Stimulated activated CD8-positive, alpha-beta memory T cell treated with anti-CD3 and anti-CD28 coated beads, Interleukin-4, amount 100 ng/mL, for 48 hours (primary cell): ENCODE measurements at regions not wholly inside any gene's neighbourhood (a gene's known extent, or its start where the extent isn't known, plus 50 kb on each side); places are given as distances from the start of the nearest gene placed in this dataset.

ENCODE experiments used
- DNase-seq: peaks from one replicate; pipeline ENCODE4 v3.0.0-alpha.2; 2020

DNA sequence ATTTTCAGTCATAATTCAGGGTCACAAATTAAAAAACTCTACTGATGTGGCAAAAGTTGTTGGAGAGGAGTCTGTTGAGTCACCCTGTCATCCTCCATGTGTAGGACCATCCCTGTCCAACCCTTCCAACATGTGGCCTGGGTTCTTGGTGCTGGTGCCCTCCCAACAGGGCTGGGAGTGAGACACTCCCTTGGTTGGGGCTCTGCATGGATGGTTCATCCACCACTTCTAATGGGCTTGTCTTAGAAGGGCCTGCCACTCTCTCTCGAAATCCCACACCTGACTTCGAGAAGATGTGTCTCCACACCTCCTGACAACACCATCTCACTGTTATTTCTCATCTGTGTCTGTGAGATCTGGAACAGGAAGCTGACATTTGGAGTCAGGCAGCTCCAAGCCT is 312.2 kb upstream of the IRX4 start:
- no peak for DNase-seq

DNA sequence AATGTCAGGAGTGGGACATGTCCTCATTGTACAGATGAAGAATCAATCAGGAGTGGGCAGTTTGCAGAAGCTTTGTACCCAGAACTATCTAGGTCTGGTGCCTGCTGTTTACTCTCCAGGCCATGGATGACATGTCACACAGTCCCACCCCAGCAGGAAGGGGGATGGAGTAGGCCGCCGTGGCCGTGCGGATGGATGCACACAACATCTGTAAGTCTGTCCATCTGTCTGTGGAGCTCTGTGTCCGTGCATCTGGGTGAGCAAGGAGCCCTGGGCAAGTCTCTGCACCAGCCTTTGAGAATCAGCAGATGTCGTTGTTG is 311.5 kb upstream of the IRX4 start:
- no peak for DNase-seq

DNA sequence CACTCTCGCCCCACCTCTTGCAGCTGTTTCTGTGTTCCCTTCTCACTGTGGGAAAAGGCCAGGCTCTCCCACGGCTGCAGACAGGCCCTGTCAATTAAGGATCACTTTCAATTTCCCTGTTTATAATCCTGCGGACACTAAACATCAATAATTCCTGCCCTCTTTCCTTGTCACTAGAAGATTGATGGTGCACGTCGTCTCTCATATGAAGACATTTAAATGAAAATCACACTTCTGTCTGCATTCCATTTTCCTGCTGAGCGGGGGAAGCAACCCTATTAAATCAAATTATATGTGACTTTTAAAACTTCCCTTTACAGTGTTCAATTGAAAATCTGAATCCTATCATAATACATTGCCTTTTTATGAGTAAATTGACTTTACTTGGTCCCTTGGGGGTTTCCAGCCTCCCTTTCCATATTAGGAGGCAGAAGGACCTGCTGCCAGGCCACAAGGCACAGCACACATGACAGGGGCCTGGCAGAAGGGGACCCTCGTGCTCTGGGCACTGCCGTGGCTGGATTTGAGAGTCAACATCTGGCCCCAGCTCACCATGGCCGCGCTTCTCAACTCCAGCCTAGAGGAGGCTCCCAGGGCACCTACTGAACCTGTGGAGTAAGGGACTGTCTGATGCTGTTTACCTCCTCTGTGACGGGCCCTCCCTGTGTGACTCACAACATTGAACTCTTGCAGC is 311.0 kb upstream of the IRX4 start:
- no peak for DNase-seq

DNA sequence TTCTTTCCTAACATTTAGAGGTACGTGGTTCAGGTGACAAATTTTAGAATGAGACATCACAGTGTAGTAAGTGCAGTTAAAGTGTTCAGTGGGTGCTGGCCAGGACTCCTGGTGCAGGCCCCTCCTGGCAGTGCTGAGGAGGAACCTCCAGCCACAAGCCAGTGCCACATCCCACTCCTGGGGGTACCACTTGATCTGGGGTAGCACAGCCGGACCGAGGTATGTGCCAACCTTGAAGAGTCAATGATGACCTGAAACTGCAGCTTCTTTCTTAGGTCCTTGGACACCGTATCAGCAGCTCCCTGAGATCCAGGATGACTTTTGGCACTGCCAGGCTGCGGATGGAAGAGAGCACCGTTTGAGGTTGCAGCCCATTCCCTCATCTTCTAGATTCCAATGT is 310.4 kb upstream of the IRX4 start:
- peak; percentile 7 for DNase-seq

DNA sequence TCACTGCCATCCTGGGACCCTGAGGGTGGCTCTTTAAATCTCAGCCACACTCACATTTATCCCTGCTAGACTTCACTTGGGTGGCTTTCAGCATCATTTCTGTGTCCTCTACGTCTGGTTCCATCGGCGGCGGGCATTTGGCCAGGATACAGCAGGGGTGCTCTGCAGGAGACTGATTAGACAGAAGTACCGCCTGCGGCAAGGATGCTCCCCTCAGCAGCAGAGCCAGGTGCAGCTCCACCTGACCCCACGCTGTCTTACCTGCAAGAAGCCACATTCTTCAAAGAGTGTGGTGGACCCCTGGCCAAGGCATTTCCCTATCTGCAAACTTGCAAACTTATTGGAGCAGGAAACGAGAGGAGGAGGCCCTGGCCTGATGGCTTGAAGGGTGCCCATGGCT is 309.8 kb upstream of the IRX4 start:
- DNase-seq = no peak

DNA sequence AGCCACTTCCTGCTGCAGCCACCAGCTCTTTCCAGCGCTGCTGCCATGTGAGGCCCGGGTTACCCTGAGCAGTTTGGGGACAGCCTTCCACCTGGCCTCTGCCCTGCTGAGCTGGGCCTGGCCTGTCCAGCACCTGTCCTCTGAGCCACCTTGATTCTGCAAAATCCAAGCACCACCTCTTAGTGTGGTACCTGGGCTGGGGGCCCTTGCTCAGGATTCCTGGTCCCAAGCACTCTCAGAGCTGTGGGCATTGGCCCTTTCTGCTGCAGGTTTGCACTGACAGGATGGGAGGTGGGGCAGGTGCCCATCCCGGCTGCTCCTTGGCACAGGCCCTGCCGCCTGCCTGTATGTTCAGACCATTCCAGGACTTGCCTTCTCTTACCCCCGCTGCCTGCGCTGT is 309.2 kb upstream of the IRX4 start:
- peak; percentile 2 for DNase-seq

DNA sequence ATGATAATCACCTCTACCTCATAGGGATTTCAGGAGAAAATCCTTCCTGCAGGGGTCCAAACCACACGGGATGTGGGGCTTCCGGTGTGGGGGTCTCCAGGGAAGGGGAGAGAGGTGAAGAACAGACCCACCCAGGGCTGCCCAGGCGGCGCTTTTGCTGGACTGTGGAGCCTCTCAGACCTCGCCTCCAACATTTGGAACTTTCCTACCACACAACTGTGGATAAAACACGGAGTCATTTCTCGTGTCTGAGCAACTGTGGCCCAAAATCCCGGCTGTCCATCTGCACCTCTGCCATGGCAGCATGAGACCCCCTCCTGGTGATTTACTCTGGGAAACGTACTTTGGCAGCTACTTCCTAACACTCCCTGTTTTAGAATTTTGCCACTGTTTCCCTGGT is 307.8 kb upstream of the IRX4 start:
- peak; percentile 3 for DNase-seq

DNA sequence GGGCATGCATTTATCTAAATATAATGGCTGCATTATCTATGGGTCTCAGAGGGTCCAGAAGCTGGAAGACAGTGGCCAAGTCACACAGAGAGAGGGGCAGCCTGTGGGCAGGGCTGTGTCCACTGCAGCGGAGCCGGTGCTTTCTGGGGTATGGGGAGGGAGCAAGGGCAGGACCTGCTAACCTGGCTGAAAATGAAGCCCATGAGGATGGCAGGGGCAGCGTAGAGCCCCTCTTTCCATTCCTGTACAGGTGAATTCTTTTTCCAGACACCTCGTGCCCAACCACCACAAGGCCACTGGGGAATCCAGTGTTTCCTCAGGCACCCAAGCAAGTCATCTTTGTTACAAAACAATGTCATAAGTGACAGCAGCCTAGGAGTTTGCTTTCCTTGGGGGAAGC is 305.9 kb upstream of the IRX4 start:
- no peak for DNase-seq

DNA sequence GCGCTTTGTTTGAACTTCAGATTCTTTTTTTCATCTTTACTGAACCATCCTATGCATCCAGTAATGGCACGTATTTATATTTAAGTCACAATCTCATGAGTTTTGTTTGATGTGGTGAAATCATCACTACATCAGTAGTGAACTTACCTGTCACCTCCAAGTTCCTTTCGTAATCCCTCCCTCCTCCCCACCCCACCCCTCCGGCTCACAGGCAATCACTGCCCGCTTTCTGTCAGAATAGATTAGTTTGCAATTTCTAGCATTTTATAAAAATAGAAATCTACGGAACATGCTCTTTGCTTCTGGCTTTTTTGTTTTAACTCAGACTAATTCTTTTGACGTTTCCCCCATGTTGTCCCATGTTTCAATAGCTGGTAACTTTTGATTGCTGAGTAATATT is 305.4 kb upstream of the IRX4 start:
- no peak for DNase-seq

DNA sequence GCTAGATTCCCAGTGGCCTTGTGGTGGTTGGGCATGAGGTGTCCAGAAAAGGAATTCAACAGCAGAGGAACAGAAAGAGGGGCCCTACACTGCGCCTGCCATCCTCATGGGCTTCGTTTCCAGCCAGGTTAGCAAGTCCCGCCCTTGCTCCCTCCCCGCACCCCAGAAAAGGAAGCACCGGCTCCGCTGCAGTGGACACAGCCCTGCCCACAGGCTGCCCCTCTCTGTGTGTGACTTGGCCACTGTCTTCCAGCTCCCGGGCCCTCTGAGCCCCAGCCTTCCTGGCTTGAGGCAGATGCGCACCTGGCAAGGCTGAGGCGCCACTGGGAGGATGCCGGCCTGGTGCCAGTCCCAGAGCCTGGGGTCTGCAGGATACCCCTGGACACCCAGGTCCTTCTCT is 305.0 kb upstream of the IRX4 start:
- no peak for DNase-seq

DNA sequence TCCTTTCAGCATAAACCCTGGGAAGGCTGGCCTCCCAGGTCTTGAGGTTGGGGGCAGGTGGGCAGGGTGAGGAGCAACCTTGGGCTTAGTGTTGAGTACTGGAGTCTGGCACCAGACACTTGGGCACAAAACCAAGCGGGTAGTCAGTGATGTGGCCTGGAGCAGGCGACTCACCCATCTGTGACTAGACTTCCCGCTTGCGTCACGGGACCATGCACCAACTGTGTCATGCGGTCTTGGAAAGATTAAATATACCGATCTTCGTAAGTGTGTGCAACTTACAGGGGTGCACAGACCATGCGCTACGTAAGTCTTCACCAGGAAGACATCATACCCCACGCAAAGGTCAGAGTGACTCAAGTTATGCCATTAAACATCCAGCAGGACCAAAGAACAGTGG is 304.4 kb upstream of the IRX4 start:
- no peak for DNase-seq

DNA sequence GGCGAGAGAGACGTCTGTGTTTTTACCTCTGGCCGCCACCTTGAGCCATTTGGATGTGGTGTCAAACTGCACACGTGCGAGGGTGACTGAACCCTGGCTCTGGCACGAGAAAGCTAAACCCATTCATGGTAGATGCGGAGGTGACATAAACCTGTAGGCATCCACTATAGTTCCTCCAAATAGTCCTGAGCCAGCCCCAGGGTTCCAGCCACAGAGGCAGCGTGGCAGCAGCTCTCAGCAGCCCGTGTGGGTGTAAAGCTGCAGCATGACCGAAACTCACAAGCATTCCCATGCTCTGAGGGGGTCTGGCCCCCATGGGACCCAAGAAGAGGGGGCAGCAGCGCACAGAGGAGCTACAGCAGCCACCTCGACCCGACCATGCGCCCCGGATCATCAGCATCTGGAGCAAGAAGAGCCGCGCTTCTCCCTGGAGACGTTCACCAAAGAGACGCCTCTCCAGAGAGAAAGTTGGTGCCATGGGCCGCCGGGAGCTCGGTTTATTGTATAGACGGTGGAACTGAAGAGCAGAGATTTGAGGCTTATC is 303.8 kb upstream of the IRX4 start:
- no peak for DNase-seq

DNA sequence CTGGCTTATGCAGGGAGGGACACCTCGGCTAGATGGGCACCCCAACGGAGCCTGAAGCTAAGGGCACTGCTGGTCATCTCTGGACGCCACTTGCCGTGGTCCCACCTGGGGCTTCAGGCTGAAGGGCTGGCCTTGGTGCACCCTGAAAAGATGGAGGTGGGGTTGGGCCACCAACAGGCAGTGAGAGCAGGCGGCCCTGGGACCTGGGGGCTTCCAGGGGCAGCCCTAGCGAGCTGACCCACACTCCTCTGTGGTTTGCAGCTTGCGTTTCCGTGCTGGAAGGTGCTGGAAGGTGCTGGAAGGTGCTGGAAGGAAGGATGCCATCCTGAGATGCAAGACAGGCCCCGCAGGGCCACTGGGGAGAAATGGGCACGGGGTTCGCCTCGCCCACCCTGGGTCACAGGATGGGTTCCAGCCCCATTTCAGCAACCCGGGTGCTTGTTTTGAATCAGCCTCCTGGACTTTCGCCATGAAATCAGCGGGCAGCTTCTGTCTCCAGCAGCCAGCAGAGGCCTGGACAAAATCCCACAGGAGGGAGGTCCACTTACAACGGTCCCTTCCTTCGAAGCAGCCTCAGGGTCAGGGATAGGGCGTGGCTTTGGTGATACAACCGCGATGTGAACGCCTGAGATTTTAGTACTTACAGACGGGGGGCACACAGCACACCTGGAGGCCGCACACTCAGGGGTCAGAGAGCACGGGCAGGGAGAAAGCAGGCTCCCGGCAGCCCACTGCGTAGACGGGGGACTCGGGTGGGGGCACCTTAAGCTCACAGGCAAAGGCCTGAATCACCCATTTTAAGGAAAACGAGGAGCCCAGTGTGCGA is 303.1 kb upstream of the IRX4 start:
- no peak for DNase-seq

DNA sequence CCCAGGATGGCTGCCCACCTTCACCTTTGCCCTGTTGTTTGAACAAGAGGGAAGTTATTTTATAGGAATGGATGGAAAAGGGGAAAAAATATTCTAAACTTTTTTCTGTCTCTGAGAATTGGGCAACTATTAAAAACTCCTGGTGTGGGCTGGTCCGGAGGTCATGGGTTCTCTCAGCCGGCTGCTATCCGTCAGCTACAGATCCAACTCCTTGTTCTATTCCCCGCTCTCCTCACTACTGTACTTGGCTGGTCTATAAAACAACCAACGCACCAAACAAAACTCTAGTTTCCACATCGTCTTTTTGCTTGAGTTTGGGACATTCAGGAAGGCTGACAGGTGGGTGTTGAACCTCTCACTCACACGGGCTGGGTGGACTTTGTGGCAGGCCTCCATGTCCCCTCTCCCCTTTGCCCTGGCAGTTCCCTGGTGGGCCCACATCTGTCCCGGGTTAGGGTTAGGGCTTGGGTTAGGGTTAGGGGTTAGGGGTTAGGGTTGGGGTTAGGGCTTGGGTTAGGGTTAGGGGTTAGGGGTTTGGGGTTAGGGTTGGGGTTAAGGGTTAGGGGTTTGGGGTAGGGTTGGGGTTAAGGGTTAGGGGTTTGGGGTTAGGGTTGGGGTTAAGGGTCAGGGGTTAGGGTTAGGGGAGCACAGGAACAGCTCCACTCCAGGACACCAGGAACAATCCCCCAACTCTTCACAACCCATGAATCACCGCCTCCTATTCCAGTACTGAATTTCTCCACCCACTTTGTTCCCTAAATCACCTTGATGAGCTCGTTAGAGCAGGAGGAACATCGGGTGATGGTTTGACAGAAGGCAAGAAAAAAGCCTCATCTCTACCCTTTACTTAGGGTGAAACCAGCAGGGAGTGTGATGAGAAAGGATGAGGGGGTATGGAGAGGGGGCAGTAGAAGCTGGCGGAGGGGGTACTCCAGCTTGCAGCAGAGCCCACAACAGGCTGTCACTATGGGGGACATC is 302.1 kb upstream of the IRX4 start:
- no peak for DNase-seq

DNA sequence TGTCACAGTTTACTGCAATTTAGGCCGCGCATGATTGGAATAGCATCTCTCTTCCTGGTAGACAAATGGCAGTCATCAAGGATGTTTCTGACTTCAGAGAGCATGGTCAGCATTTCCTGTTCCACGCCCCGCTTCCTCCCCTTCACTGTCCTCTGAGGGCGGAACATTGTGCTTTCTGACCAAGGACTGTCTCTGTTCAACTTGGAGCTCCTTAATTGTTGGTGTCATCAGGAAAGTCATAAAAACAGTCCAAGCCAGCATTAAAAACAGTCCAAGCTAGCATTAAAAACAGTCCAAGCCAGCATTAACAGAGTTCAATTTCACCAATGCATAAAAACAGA is 301.3 kb upstream of the IRX4 start:
- no peak for DNase-seq

DNA sequence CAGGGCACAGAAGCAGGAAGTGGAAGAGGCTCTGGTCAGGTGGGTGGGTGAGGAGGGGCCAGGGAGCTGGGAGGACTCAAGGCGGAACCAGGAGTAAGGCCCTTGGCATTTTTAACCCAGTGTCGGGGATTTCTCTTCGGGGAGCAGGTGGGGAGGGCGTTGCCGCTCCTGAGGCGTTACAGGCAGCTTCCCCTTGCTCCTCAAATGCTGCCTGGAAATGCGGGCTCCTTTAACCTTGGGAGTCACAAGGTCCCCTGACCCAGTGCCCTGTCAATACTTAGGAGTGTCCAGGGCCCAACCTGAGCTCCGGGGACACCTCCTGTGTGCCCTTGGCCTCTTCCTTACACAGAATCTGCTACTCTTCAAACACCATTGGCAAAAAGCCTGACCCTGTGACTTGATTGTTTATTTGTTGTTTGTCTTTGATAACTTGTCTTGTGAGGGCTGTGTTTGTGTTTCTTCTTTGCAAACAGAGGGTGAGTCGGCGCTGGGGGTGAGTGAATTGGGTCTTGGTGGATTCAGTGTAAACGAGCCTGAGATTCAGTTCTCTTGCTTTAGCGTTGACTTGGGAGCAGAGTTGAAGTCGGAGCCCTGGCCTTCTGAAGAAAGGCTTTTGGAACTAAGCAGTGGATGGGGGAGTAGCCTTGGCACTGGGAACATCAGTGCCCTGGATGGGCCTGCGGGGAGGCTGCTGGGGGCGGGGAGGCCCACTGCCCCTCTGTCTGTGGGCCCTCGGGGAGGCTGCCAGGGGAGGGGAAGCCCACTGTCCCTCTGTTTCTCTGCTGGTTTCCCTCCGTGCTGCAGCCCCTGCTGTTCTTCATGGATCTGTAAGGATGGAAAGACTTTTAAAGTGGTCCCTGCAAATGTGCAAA is 300.7 kb upstream of the IRX4 start:
- DNase-seq = no peak

DNA sequence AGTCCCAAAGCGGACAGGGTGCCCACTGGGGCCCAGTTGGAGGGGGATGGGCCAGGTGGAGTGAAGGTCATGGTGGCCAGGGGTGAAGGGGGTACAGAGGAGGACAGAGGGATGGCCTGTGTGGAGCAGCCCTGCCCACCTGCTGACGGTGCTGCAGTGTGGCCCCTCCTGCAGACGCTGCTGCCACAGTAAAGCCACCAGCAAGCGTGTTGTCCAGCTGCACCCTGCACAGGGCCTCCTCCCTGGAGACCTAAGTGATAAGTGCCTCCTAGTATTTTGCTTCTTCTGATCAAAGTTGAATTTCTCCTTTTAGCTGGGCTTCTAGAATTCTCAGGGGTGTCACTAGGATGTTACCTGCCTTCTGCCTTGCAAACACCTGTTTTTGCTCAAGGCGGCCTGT is 299.3 kb upstream of the IRX4 start:
- DNase-seq = no peak

DNA sequence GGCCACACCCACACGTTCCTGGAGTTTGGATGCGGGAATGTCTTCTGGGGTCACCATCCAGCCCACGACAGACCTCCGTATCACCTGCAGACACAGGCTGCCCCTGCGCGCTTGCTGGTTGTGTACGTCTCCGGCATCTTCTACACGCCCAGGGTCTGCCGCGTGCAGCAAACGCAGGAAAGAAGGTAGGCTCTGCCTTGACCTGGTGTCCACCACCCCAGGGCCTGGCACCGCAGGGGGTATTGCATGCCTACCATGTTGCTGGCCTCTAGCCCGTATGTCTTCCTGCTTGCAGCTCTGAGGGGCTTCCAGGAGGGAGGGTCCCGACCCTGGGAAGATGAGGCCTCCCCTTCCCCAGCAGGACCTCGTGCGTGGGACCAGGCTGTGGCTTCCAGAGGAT is 298.8 kb upstream of the IRX4 start:
- no peak for DNase-seq

DNA sequence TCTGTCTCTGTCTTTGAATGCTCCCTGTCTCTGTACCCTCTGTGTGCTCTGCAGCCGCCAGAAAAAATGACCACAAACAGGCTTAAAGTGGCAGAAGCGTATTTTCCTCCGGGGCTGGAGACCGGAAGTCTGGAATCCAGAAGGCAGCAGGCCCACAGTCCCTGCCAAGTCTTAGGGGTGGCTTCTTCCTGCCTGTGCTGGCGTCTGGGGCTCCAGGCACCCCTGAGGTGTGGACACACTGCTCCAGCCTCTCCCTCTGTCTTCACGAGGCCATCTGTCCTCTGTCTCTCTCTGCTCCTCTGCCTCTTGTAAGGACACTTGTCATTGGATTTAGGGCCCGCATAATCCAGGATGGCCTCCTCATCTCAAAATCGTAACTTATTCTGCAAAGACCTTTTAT is 298.4 kb upstream of the IRX4 start:
- no peak for DNase-seq

DNA sequence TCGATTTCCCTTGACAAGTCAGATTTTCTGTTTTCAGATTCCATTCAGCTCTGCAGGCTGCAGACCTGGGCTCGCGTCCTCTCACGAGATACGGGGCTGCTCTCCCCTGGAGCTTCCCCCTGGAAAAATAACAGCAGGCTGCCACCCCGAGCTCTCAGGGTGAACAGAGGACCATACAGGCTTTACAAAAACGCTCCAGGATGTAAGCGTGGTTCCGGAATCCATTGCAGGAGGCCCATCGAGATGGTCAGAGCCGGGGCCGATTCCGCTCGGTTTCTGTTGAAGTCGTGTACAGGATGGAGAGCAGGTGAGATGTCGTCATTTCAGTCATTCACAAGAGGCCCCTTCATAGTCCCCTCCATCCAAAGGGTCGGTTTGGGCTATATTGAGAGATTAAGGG is 297.7 kb upstream of the IRX4 start:
- no peak for DNase-seq

DNA sequence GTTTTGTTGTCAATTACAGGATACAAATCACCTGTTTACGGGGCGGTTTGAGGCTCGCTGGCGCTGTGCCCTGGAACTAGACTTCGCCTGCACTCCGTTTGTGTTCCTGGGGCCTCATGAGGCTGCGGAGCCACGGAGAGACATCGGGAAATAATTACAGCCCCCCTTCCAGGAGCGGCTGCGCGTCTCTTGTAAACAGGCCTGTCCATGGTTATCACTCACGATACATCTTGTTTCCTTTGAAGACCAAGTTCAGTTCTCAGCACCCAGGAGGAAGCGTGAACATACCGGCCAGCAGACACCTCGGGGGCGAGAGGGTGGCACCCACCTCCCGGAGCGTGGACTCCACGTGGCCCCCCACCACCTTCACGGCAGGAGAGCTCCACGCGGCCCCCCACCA is 297.1 kb upstream of the IRX4 start:
- DNase-seq = no peak

DNA sequence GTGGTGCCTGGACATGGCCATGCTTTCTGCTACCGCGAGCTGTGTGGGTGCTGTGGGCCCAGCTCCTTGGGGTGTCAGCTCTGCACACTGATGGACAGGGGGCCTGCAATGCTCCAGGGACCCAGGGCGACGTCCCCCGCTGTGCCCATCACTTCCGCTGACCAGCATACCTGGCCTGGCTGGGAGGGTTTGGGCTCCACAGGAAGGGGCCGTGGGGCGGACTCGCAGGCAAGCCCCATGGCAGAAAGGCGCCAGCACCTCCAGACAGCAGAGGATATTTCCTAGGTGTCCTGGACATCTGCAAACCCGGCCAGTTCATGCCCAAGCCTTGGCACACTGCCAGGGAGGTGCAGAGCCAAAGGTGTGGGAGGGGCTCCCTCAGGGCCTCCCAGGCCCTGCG is 295.8 kb upstream of the IRX4 start:
- no peak for DNase-seq

DNA sequence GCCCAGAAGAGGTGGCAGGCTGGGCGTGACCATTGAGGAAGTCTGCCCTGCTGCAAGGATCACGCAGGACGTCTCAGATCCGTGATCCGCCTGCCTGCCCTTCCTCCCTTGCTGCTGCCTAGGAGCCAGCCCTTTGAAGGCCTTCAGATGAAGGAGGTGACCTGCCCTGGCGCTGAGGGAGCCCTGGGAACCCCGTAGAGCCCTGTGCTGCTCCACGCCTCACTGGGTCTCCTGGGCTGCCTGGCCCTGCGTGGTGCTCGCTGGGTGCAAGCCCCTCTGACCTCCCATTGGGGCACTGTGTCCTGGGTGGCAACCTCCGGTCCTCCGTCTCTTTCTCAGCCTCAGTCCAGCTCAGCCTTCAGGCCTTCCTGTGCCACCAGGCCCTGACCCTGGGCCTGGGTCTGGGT is 295.3 kb upstream of the IRX4 start:
- DNase-seq = no peak
